Ovary (tissue), 3 donors: ENCODE measurements at regions not wholly inside any gene's neighbourhood (a gene's known extent, or its start where the extent isn't known, plus 50 kb on each side); places are given as distances from the start of the nearest gene placed in this dataset.

Experiments
- CTCF ChIP-seq, 3 donors: fragments of 450-650 bp in 2 of 3; fragments of 200-600 bp in 1 of 3; IDR thresholded peaks; one replicate each; pipeline versions ENCODE4 v1.5.1 to v1.8.0; 2016 to 2022; ENCODE audit warnings: antibody characterized with exemption in 3 of 3, mild to moderate bottlenecking in 1 of 3
- EP300 ChIP-seq: sonication (generic); formaldehyde crosslinking; IDR thresholded peaks from one replicate; pipeline ENCODE4 v1.6.1; 2017; ENCODE audit warnings: antibody characterized with exemption
- POLR2A ChIP-seq: fragments of 450-650 bp; IDR thresholded peaks from one replicate; pipeline ENCODE4 v1.6.1; 2017; ENCODE audit warnings: antibody characterized with exemption, mild to moderate bottlenecking, moderate library complexity
- donor health status: DM: no; HTN: no; CAD: no.

DNA sequence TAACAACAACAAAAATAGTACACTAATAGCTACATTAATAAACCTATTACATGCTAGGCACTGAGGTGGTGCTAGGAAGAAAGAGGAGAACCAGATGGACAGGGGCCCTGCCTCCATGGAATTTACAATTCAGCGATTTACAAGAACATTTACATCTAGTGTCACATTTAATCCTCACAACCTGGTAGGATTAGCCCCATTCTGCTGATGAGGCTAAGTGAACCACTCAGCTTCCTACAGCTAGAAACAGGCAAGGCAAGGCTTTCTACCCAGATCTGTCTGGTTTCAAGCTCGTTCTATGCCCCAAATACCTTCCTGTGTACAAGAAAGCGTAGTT, 368.4 kb downstream of the BUD13 start:
- TF ChIP-seq EP300 (no peak), POLR2A (no peak), CTCF (IDR thresholded peaks at IDR 0.05) (no peak)
